ENCODE measurements at regions not wholly inside any gene's neighbourhood (a gene's known extent, or its start where the extent isn't known, plus 50 kb on each side); places are given as distances from the start of the nearest gene placed in this dataset.

DNA sequence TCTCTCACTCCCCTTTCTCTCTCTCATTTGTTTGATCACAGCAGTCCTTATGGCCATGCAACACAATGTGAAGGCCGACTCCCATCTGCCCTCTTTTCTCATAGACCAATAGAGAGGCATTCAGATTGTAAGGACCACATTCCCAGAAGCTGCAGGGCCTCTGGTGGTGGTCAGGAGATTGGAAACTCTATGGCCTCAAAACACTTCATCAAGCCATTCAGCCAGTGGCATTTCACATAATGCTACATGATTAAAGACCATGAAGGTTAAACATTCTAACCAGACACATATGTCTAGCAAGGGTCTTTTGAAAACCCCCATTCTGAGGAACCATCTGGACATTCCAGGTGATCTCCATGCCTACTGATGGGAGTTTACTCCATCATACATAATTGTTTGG, 769.5 kb upstream of the CXADR start:
- intact Hi-C loops (cut with DNase I), result no loop called here
- DNase-seq (ENCODE audit: low spot score), result no peak
- Histone ChIP-seq H3K9me3 (no peaks in the 10 kb centered on the region), H3K27me3 (replicated peaks; ENCODE audit: insufficient read depth) (no peaks in the 10 kb centered on the region), H3K4me1 (replicated peaks) (no peaks in the 10 kb centered on the region), H3K4me3 (no peak overlapping the region), H3K27ac (no peak overlapping the region), H3K36me3 (no peaks in the 10 kb centered on the region)
- 95% methylated on average over 1 of the region's 1 CpG for WGBS
- TF ChIP-seq CTCF (IDR thresholded peaks at IDR 0.05) (no peak), POLR2AphosphoS5 (IDR thresholded peaks at IDR 0.05) (no peak), POLR2A (IDR thresholded peaks at IDR 0.05) (no peak)

DNA sequence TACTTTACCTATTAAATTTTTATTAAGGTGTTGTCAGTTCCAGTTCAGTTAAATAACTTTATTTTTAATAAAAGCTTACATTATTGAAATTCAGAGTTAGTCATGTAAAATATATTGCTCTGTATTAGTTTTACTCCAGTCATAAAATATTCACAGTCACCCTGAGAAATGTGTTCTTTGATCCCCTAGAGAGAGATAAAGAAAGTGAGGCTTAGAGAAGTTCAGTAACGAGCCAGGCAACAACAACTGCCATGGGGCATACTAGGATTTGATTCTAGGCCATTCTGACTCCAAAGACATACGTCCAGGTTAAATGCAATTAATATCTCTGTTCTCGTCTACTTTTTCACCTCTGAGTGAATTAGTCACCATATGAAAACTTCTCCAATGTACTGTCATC, 761.9 kb upstream of the CXADR start:
- no peak for TF ChIP-seq CTCF (IDR thresholded peaks at IDR 0.05)
- no peak for TF ChIP-seq POLR2AphosphoS5 (IDR thresholded peaks at IDR 0.05)
- TF ChIP-seq POLR2A (IDR thresholded peaks at IDR 0.05), result no peak
- Histone ChIP-seq H3K9me3 (no peaks in the 10 kb centered on the region), H3K4me3 (no peak overlapping the region), H3K27ac (no peak overlapping the region), H3K36me3 (no peaks in the 10 kb centered on the region), H3K4me1 (replicated peaks) (no peaks in the 10 kb centered on the region), H3K27me3 (replicated peaks; ENCODE audit: insufficient read depth) (no peaks in the 10 kb centered on the region)
- intact Hi-C loops (cut with DNase I), result no loop called here
- no peak for DNase-seq (ENCODE audit: low spot score)
- WGBS, result 15% methylated on average over 3 of the region's 3 CpGs

DNA sequence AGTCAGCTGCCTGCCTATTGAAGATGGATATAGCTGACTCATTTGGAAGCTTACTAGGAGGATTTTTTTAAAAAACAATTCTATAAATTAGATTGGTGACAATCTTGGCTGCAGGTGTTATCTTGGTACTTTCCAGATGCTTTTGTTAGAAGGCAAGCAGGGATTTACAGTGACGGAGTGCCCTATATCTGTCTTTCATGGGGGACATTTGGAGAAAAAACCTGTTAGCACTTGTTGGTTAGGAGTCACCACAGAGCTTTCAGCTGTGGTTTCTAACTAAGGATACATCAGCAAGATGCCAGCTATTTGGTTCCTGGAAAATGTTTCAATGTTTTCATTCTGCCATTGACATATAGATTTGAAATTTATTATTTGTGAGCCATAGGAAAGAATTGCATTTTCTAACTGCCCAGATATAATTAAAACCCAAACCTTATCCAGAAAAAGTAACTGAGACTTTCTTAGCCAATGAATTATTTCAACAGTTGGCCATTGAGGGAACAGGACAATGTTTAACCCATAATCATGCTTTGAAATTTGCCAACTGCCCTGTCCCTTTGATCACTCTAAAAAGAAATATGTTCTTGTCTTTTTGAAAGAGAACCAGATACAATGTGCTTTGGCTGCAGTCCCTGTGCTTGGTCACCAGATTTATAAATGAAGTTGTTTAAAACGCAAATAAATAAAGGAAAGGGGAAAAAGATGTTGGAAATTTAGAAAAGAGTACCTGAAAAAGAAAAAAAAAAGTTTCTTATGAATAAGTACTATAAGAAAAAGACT, 761.0 kb upstream of the CXADR start:
- H3K27ac ChIP-seq, result no peak overlapping the region

GRCh38 chr21:16752475-16752857, 760.4 kb upstream of the CXADR start:
- no peaks in the 10 kb centered on the region for H3K4me1 ChIP-seq (replicated peaks)
- no peak for DNase-seq (ENCODE audit: low spot score)
- H3K9me3 ChIP-seq, result no peaks in the 10 kb centered on the region
- H3K27me3 ChIP-seq (replicated peaks; ENCODE audit: insufficient read depth), result no peaks in the 10 kb centered on the region
- intact Hi-C loops (cut with DNase I), result no loop called here
- no peaks in the 10 kb centered on the region for H3K36me3 ChIP-seq
- TF ChIP-seq POLR2A (IDR thresholded peaks at IDR 0.05) (no peak), CTCF (IDR thresholded peaks at IDR 0.05) (no peak), POLR2AphosphoS5 (IDR thresholded peaks at IDR 0.05) (no peak)
- H3K27ac ChIP-seq, result no peak overlapping the region
- H3K4me3 ChIP-seq, result no peak overlapping the region
- 29% methylated on average over 1 of the region's 1 CpG for WGBS

More for the DNA sequence above, 761.0 kb upstream of the CXADR start:
- Histone ChIP-seq H3K36me3 (no peaks in the 10 kb centered on the region), H3K27me3 (replicated peaks; ENCODE audit: insufficient read depth) (no peaks in the 10 kb centered on the region), H3K4me1 (replicated peaks) (no peaks in the 10 kb centered on the region), H3K9me3 (no peaks in the 10 kb centered on the region), H3K4me3 (no peak overlapping the region)
- WGBS, result 19% methylated on average over 2 of the region's 2 CpGs
- DNase-seq (ENCODE audit: low spot score), result no peak
- TF ChIP-seq CTCF (IDR thresholded peaks at IDR 0.05), result no peak
- no peak for TF ChIP-seq POLR2AphosphoS5 (IDR thresholded peaks at IDR 0.05)
- no peak for TF ChIP-seq POLR2A (IDR thresholded peaks at IDR 0.05)
- intact Hi-C loops (cut with DNase I), result no loop called here

DNA sequence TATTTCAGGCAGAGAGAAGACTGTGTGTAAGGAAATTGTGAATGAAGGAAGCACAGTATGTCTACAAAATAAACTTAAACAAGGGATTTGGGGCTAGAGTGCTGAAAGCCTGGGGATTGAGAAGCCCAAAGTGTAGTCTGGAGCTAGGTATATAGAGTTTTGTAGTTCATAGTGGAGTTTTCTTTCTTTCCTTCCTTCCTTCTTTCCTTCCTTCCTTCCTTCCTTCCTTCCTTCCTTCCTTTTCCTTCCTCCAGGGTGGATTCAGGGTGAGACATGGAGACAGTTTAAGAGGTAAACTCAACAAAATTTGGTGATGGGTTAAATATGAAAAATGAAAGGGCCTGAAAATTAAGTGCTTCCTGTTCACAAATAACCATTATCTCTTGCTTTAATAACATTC, 757.8 kb upstream of the CXADR start:
- no peaks in the 10 kb centered on the region for H3K9me3 ChIP-seq
- intact Hi-C loops (cut with DNase I), result no loop called here
- TF ChIP-seq POLR2AphosphoS5 (IDR thresholded peaks at IDR 0.05) (no peak), CTCF (IDR thresholded peaks at IDR 0.05) (no peak), POLR2A (IDR thresholded peaks at IDR 0.05) (no peak)
- H3K27ac ChIP-seq, result no peak overlapping the region
- H3K4me3 ChIP-seq, result no peak overlapping the region
- no peak for DNase-seq (ENCODE audit: low spot score)
- H3K27me3 ChIP-seq (replicated peaks; ENCODE audit: insufficient read depth), result no peaks in the 10 kb centered on the region
- H3K4me1 ChIP-seq (replicated peaks), result no peaks in the 10 kb centered on the region
- no peaks in the 10 kb centered on the region for H3K36me3 ChIP-seq

Measured in prostate gland (tissue), 2 donors.